OCI-LY1 (cell line): ENCODE measurements at regions not wholly inside any gene's neighbourhood (a gene's known extent, or its start where the extent isn't known, plus 50 kb on each side); places are given as distances from the start of the nearest gene placed in this dataset.

Experiments used
- CTCF ChIP-seq: fragments of 200-600 bp; sonication (generic), shearing (Covaris generic); IDR thresholded peaks from 2 replicates; pipeline ENCODE4 v1.5.1; 2017; ENCODE audit warnings: mild to moderate bottlenecking, antibody characterized with exemption, low read length, moderate library complexity, mixed read lengths
- EZH2 ChIP-seq: fragments of 200-600 bp; sonication (generic), shearing (Covaris generic); IDR thresholded peaks from 2 replicates; pipeline ENCODE4 v1.8.0; 2017; ENCODE audit warnings: borderline replicate concordance, mixed run types, mild to moderate bottlenecking, antibody characterized with exemption, low read length, moderate library complexity, mixed read lengths

- TF ChIP-seq CTCF (no peak), EZH2 (no peak)
Measured at GRCh38 chr5:28215091-28215490, 1176.7 kb upstream of the CDH9 start.
